ENCODE measurements at regions not wholly inside any gene's neighbourhood (a gene's known extent, or its start where the extent isn't known, plus 50 kb on each side); places are given as distances from the start of the nearest gene placed in this dataset.

DNA sequence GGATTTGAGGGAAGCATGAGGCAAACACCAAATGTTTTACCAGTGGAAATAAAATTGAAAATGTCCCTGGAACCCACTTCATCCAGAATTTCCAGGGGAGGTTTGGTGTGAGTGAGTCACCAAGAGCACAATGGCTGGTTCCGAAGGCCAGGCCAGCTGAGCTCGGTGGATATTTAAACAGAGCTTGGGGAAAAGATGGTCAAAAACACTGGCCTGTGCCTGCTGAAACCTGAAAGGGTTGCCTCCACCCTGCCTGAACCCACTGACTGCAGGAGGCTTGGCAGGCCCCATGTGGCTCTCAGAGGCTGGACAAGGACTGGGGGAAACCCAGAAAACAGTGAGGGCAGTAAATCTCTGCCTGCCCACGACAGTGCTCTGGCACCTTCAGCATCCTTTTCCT lies 93.9 kb downstream of the TTC32 start:
- DNase-seq: no peak

DNA sequence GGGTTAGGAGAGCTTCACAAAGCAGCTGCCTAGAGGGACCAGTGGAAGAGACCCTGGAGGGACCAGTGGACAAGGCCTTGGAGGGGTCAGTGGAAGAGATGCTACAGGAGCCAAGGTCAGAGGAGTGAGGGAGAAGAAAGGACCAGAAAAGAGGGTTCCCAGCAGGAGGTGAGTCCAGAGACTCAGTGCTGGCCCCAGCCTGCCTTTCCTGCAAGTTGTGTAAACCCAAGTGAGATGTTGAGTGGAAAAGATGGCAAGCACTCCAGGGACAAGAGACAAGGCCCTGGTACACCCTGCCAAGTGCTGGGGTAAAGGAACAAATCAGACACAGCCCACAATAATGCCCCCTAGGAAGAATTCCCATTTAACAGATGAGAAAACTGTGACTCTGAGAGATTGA lies 94.4 kb downstream of the TTC32 start:
- no peak for DNase-seq

DNA sequence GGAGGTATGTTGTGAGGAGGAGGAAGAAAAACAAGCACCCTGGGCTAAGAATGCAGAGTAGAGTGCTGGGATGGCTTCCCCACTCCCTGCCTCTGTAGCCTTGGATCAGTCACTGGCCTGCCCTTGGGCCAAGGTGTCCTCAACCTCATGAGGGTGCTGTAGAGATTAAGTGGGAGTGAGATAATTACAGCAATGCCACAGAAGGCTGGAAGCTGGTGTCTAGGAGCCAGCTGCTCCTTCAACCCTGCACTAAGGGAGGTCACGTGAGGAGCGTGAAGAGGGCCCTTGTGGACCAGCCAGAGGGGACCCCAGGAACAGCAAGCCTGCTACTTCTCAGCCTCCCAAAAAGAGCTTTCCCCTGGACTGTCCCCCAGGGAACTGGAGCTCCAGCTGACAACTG lies 95.2 kb downstream of the TTC32 start:
- DNase-seq: no peak

DNA sequence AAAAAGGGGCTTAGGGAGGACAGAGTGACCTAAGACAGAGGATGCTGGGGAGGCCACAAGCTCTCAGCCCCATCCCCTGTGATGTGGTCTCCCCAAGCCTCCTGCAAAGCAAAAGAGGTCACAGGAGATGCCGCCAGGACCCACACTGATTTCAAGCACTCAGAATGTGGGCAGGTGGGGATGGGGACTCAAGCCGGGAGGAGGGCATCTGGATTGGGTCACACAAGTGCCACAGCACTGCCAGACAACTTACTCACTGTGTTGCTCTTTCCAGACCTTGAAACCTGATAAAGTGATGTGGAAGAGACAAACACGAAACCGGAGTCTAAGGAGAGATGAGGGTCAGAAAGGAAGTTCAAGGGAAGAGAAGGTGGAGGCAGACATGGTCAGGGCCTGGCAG lies 95.7 kb downstream of the TTC32 start:
- DNase-seq: no peak

DNA sequence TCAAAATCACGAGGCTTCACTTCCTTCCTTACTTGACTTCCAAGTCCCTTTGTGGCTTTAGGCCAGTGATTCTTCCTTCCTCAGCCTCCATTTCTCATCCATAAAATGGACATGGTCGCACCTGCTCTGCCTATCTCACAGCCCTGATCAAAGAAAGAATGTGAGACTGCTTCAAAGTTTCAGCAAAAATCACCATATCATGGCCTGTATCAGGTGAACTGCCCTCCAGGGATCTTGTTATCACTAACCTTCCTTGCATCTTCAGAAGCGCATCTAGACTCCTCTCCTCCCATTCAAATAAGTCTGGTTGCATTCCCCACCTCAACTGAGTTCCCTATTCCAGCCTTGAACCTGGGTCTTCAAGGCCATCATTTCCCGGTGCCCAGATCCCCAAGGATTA lies 96.5 kb downstream of the TTC32 start:
- no peak for DNase-seq

DNA sequence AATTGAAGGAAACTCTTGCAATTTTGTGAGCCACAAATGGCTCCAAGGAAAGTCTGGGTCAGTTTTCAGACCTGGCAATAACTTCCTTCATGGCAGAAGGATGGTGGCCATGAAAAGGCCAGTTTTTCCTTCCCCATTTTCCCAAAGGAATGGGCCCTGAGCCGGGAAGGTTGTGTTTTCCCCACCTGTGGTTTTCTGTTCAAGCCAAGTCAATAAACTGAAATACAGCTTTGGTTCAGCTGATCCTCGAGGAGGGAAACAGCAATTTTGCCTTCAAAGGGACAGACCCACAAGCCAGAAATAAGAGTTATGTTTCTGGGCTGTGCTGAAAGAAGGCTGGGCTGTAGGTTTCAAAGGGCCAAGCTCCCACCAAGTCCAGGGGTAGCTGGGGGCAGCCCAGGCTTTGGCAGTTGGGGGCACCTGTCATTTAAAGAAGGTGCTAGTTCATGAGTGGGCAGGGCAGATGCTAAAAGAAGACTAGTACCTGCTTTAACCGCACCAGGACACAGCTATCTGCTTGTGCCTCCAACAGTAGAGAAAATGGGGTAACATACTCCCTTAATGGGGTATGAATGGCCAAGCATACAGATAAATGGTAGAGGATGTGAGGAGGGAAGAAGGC lies 97.0 kb downstream of the TTC32 start:
- no peak for DNase-seq

DNA sequence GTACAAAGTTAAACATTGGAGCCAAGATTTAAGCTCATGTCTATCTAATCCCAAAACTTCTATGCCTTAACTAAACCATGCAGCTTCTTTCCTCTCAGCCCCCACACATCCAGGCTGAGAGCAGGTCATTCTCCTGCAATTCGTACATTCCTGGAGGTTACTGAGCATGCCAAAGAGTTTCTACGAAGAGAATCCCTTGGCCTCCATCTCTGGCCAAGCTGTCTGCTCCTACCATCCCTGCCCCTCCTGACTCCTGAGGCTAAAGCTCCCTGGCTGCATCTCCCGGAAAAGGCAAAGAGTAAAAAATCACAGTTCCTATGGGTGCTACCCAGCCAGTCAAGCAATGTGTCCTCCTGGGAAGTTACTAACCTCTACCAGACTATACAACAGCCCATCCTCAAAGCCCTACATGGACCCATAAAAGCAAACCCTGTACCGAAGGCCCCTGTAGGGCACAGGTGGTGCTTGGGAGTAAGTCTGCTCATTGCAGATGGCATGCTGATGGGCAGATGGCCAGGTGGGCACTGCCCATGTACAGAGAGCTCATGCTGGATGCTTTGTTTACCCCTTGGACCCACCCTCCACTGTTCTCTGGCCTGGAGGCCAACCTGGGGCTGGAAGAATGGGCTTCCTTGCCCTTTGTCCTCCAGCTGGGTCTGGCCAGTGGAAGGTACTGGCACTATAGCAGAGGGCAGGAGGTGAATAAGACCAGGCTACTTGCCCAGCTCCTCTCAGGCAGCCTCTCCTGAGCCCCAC lies 99.5 kb downstream of the TTC32 start:
- no peak for DNase-seq

DNA sequence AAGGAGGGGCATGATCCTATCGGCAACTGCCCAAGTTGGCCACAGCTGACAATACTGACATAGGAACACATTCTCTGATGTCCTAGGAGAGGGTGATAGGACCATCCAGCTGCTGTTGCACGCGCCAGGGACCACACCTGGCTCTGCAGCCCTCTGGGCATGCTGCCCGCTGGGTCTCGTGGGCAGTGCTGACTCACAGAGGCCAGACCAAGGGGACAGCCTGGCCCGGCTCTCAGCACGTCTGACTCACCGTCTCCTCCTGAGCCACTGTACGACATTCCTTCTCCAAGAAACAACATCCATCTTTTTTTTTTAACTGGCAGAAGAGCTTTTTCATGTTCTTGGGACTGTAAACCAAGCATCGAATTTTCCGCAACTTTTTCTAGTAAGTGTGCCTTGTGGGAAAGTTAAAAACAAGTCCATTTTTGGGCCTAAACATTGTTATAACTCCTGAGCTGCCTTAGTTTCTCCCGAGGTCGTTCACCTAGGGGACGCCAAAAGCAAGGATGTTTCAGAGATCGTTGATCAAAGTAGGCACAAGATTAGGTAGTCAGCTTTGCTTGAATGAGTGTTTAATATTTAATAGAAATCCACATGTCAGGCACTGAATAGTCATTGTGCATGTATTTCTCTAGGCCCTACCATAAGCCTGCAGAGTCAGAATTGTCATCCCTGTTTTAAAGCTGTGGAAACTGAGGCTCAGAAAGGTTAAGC lies 100.3 kb downstream of the TTC32 start:
- DNase-seq: no peak

DNA sequence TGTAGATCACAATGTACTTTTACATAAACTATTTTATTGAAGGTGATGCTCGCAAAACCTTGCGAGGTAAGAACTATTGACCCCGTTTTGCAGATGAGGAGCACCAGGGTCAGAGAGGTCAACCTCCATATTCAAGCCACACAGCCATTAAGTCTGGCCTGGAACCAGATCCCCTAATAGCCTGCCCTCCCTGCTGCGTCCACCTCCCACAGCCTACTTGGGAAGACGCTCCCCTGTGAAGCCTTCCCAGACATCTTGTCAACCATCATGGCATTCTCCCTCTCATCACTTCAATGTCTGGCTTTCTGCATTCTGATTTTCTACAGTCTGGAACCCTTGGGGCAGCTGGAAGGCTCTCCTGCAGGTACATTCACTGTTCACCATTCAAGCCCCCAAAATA lies 101.0 kb downstream of the TTC32 start:
- DNase-seq: no peak

DNA sequence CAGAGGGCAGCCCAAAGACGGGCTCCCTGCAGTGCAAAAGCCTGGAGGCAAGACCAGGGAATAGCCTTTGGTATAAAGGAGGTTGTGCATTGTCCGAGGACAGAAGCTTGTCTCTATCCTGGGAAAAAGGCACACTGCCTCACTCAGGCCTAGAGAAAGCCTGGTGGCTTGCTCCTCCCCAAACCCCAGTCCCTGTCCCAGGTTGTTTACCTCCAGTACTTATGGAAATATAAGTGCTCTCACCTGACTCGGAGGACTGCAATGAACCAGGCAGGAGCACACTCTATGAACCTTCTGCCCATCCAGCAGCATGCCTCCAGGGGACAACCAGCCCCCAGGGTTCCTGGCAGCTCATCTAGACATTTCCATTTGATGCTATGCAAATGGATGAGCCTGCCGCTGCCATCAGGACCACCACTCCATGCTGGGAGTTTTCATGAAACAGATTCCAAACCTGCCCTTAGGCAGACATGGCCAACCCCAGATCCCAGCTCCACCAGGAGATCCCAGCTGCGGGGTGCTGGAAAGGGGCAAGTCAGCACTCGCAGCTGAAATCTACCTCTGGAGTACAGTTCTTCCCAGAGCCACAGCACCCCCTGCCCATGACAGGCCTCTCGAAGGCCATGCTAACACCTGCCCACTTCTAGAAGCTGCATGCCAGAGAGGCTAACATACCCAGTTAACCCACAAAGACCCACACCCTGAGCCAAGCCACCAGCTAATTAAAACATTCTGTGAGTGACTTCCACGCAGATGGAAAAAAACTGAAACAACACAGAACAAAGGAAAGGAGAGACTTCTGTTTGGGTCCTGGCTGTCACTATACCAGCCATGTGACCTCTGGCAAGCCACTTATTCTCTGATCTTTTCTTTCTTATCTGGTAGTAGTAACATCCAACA lies 101.7 kb downstream of the TTC32 start:
- no peak for DNase-seq

DNA sequence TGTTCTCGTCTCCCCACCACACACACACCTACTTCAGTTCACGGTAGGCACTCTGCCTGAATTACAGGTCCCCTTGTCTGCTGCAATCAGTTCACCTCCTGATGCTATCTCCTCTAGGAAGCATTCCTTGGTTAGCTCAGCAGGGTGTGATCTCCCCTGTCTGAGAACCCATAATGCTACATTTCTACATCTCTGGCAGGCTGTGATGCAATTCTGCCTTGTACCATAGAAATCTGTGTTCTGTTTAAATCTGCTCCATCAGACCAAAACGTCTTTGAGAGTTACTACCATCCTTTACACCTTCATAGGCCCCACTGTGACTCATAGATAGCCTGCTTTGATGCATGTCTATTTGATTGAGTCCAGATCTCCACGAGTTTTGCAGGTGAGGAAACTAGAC lies 103.9 kb downstream of the TTC32 start:
- DNase-seq: no peak

DNA sequence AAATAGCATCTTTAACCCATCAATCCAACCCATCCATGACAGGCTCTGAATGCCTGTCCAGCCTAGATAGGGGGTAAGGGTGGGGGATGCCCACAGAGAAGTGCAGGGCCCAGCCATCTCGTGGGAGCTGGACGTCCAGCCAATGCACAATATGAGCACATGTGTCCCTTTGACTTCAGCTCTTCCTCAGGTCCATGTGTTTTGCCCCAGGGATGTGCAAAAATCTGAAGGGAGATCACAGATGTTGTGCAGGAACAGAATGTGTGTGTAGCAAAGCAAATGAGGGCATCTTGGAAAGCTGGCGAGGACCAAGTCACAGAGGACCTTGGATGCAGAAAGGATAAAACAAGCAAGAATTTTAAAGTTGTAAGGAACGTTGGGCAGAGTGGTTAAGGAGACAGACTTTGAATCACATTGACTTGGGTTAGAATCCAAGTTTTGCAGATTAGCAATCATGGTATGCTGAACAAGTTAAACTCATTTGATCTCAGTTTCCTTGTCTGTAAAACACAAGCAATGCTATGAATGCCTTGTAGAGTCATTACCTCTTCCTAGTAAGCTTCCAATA lies 104.5 kb downstream of the TTC32 start:
- DNase-seq: no peak

DNA sequence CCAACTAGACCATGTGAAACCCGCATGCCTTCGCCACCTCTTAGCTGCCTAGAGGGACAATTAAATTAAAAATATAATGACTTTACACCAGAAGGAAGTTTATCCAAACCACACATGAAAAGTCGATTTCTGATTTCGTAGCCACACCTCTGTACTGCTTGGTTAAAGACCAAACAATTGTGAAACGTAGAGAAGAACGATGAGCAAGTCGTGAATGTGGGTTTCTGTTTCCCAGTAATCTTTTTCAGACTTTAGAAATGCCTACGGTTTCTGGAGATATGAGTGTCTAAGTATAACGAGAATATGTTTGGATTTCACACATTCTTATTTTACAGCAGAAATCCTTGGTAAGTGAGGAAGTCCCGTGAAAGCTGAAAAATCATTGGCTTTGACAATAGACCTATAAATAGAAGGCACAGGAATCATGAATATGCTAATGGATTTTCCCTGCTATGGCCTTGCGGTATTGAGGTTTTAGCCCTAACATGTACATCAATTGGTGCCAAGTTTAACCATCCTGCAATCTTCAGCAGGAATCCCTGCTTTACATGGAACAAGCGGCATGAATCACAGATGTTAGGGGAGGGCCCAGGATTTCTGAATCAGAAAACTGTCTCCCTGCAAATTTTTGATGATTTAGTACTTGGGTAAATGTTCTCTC lies 105.6 kb downstream of the TTC32 start:
- DNase-seq: no peak

DNA sequence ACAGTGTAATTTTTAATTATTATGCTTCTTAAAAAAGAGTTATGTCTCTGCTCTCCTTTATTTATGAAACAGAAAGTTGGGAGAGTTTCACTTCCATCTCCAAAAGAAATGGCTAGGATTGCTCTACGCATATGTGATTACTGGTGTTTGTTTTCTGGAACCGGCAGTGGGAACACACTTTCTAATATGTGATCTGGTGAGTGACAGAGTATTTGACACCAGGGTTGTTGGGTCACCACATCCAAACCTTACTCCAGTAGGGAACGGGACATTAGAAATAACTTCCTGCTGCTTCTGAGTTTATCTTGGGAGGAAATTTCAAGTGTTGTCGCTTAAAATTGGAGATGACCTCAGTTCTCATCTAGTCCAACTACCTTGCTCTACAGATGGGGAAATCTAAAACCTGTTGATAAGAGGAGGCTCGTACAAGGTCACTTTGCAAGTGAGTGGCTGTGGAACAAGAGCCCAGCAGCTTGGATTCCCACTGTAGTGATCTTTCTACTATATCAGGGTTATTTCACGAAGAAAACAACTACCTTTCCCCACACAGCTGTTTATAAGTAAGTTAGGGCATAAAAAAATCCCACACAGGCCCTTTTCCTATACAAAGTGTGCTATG lies 108.5 kb downstream of the TTC32 start:
- DNase-seq: no peak

DNA sequence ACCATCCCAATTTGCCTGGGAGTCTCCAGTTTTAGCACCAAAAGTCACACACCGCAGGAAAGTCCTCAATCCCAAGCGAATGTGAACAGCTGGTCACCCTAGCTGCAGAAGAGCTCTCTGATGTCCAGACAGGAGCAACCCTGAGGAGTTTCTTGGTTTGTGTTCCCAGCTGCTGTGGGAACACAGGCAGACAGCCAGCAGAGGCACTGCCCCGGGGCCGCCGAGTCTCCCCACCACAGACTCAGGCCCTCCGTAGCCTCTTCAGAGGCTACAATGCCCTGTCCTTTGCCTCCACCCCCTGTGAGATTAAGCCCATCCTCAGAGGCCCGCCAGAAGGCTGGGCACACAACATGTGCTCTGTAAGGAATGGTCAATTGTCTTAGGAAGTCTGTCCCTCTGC lies 111.5 kb downstream of the TTC32 start:
- DNase-seq: no peak

DNA sequence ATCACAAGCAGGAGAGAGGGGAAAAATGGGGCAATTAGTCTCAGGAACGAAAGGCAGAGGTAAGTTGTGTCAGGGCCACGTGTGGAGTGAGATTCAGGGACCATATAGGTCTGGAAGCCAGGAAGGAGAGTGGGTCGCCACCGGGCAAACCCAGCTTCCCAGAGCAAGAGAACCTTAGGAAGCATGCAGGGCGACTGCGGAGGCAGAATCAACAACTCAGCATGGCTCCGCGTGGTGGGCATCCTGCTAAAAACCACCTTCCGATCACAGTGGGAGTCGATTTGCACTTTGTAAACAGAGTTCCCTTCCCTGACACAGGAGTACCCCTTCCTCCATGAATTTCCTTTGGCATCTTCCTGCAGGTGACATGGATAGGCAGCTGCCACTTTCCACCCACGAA lies 114.6 kb downstream of the TTC32 start:
- no peak for DNase-seq

DNA sequence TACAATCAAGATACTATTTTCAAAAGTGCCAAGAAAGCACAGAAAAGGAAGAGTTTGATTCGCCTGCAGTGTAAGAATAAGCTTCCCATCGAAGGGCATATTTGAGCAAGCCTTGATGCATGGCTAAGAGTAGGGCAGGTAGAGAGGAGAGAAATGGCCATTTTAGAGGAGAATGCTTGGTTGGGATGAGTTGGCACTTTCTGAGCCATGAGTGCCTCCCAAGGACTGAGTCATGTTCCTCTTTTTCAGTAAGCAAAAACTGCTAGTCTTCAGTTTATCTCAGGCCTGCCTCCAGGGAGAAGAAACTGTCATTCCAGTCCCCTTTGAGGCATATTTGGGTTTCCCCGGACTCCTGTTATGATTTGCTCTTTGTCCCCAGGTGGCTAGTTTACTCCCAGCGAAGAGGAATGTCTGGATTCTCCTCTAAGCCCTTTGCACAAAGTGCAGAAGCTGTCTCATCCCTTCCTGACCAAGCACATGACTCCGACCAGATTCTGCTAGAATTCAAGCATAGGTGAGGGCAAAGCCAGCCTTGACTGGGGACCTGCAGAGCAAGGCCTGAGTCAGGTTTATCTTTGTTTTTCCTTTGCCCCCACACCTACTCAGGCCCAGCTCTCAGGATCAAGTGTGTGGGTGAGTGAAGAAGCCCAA lies 115.2 kb downstream of the TTC32 start:
- no peak for DNase-seq

DNA sequence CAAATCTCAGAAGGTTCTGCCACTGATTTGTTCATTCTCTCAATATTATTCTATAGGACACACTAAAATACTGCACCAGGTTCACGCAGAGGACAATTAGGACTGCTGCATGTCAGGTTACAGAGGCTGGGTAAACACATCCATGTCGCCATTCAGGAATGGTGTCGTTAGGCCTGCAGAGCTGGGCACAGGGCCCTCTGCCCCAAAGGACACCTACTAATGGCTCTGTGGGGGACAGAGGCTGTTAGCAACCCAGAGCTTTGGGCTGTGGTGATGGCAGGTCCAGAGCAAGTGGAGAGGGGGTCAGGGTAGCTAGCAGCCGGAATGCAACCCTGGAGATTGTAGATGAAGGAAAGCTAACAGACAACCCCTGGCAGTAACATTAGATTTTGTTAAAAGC lies 115.9 kb downstream of the TTC32 start:
- no peak for DNase-seq

DNA sequence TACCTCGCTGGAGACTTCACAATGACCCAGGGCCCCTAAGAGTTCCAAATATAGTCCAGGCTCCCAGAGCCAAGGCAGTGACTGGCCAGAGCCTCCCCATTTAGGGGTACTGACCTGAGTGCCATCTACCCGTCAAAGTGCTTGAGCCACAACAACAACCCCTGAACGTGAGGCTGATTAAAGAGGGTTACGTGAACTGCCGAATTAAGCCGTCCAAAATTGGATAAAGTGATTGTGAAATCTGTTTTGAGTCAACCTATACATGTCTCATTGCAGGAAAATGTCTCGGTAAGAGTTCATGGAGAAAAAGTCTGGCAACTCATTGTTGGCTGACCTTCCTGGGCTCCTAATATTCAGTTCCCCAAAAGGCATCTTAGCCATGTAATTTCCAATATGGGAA lies 116.3 kb downstream of the TTC32 start:
- DNase-seq: no peak

DNA sequence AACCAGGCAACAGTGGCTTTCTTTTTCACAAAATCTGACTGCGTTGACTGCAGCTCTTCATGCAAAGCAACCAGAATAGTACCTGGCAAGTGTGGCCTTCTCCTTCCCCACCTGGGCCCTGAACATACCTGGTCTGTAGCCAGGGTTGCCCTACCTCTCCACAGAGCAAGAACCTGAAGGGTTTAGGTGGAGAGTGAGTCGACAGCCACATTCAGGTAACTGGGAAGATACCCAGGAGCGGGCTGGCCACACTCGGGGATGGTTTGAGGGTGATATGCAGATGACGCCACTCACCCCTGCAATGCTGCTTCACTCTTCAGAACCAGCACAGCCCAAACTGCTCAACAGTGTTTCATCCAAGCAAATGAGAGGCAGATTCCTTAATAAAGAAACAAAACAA lies 117.3 kb downstream of the TTC32 start:
- no peak for DNase-seq

DNA sequence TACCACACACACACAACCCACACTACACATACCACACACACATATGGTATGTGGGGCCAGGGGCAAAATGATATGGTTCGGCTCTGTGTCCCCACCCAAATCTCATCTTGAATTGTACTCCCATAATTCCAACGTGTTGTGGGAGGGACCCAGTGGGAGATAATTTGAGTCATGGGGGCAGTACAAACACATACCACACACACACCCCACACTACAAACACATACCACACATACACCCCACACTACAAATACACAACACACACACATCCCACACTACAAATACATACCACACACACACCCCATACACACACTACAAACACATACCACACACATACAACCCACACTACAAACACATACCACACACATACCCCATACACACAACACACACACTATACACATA lies 117.8 kb downstream of the TTC32 start:
- no peak for DNase-seq

Measured in stimulated activated CD4-positive, alpha-beta T cell treated with anti-CD3 and anti-CD28 coated beads, Interleukin-1b, Interleukin-23, amount 100 ng/mL, for 48 hours (primary cell).